ENCODE measurements at regions not wholly inside any gene's neighbourhood (a gene's known extent, or its start where the extent isn't known, plus 50 kb on each side); places are given as distances from the start of the nearest gene placed in this dataset.

DNA sequence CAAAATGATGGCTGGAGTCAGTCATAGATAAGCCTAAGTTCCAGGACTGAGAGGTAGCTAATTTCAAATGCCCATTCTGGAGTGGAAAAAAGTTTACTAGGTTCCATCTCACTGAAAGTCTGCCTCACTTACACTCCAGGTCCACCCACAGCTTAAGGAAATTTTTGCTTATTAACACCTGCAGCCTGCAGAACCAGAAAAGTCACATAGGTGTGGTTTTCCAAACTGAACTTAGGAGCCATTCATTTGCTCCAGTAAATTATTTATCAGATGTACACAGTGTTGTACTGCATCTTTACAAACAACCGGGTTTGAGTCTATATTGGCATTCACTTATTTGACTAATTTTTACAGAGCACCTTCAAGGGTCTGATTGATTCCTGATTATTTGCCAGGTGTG, 157.4 kb upstream of the ARID2 start:
- Histone ChIP-seq H3K9me3 (ENCODE audit: control insufficient read depth, low read length) (no peaks in the 10 kb centered on the region), H3K4me1 (ENCODE audit: control insufficient read depth, insufficient read depth, low read length, poor library complexity, severe bottlenecking) (no peaks in the 10 kb centered on the region), H3K36me3 (ENCODE audit: control insufficient read depth, insufficient read depth, low read length) (no peaks in the 10 kb centered on the region), H3K4me3 (ENCODE audit: extremely low read depth, insufficient read depth, low read length, poor library complexity, severe bottlenecking) (no peak overlapping the region), H3K27ac (ENCODE audit: low read depth, low read length, severe bottlenecking) (no peak overlapping the region)
- WGBS, 2 experiments (ENCODE audit: insufficient coverage in 2 of 2) = 80% methylated on average over 1 of the region's 1 CpG; no CpG with 5 or more reads in 1 of the 2 experiments

DNA sequence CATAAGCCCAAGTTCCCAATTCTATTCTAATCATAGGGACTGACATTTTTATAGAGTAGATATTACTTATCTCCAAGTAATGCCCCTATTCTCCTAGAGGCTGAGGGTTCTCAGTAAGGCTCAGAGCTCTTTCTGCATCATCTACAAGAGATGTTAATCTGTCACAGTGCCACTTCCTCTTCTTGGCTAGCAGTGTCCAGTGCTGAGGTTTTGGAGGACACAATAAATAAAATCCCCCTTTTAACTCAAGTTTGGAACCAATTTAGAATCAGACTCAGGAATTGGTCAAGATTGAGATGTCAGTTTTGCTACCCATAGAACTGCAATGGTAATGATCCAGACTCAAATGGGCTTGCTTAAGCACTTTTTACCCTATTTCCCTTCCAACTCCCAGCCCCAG, 154.1 kb upstream of the ARID2 start:
- no peak overlapping the region for H3K4me3 ChIP-seq (ENCODE audit: extremely low read depth, insufficient read depth, low read length, poor library complexity, severe bottlenecking)
- no peaks in the 10 kb centered on the region for H3K9me3 ChIP-seq (ENCODE audit: control insufficient read depth, low read length)
- H3K36me3 ChIP-seq (ENCODE audit: control insufficient read depth, insufficient read depth, low read length) = no peaks in the 10 kb centered on the region
- H3K4me1 ChIP-seq (ENCODE audit: control insufficient read depth, insufficient read depth, low read length, poor library complexity, severe bottlenecking) = no peaks in the 10 kb centered on the region
- no peak overlapping the region for H3K27ac ChIP-seq (ENCODE audit: low read depth, low read length, severe bottlenecking)

DNA sequence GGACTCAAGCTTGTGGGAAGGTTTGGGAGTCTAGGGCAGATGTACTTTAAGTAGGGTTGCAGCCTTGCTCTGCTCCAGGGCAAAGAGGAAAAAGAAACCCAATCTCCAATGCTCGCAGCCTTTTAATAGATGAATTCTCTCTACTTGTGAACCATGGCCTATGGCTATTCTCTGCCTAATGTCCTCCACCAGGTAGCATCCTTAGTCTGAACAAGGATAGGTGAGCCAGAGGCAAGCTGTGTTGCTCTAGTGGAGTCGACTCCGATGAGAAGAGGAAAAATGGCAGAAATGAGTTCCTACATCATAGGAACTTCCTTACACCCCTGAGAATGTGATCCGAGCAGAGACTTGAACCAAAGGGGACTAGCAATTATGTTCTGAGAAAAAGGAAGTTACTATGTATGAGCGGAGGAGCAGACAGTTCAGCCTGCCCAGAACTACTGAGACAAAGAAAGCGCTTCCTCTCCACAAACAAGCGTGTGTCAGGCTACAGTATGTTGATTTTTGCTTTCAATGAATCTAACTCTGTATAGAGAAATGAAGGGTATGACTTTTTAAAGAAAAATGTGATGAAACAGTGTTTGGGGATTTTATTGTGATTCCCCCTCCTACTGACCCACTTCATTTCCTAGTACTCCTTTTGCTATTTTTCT, 153.6 kb upstream of the ARID2 start:
- H3K27ac ChIP-seq (ENCODE audit: low read depth, low read length, severe bottlenecking) = no peak overlapping the region
- H3K4me1 ChIP-seq (ENCODE audit: control insufficient read depth, insufficient read depth, low read length, poor library complexity, severe bottlenecking) = no peaks in the 10 kb centered on the region
- WGBS, 2 experiments (ENCODE audit: insufficient coverage in 2 of 2) = 100% methylated on average over 3 of the region's 7 CpGs; no CpG with 5 or more reads in 1 of the 2 experiments
- H3K4me3 ChIP-seq (ENCODE audit: extremely low read depth, insufficient read depth, low read length, poor library complexity, severe bottlenecking) = no peak overlapping the region
- H3K36me3 ChIP-seq (ENCODE audit: control insufficient read depth, insufficient read depth, low read length) = no peaks in the 10 kb centered on the region
- no peaks in the 10 kb centered on the region for H3K9me3 ChIP-seq (ENCODE audit: control insufficient read depth, low read length)

DNA sequence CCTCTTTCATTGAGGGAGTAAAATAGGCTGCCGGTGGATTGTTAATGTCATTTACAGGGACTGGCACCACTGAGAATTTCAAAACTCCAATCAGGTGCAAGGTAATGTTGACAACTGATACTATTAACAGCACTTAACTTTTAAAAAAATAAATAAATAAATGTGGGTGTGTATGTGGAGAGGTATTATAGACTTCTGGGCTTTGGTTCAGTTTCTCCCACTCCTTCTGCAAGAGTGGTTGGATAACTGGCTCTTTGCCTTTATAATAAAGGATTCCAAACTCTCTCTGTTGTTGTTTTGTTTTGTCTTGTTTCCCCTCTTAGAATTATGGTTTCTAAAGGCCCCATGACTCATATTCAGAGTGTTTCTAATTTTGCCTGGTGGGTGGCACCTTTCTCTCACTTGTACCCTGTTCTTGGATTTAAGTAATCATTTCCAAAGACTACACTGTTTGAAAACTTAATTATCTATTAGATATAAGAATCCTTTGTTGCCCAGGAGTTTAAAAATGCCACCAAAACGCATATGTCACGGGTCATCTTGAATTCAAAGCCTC, 151.6 kb upstream of the ARID2 start:
- Histone ChIP-seq H3K9me3 (ENCODE audit: control insufficient read depth, low read length) (no peaks in the 10 kb centered on the region), H3K4me1 (ENCODE audit: control insufficient read depth, insufficient read depth, low read length, poor library complexity, severe bottlenecking) (peaks cover 5% of the 10 kb centered on the region), H3K4me3 (ENCODE audit: extremely low read depth, insufficient read depth, low read length, poor library complexity, severe bottlenecking) (no peak overlapping the region), H3K27ac (ENCODE audit: low read depth, low read length, severe bottlenecking) (no peak overlapping the region), H3K36me3 (ENCODE audit: control insufficient read depth, insufficient read depth, low read length) (no peaks in the 10 kb centered on the region)
- no CpG with 5 or more reads among the region's 3 CpGs for WGBS, 2 experiments (ENCODE audit: insufficient coverage in 2 of 2)

DNA sequence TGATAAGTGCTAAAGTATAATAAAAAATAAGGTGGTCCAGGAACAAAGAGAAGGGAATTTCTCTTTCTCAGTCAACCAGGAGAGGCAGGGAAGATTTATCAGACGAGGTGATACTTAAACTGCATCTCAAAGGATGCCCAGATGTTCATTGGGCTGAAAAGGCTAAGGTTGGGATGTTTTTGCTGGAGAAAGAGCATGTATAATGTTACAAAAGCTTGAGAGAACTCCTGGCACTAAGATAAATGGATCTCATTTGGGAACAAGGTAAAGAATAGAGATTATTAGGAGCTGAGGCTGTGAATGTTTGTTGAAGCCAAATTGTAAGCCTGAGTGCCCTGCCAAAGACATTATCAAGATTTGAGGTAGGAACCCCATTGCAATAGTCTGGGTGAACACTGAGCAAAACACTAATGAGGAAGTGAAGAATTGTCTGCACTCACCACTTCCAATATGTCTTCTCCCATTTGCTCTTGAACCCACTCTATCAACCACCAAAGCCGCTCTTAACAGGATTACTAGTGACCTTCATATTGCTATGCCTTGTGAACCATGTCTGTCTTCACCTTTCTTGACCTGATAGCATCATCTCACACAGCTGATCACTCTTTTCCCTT, 149.0 kb upstream of the ARID2 start:
- Histone ChIP-seq H3K36me3 (ENCODE audit: control insufficient read depth, insufficient read depth, low read length) (no peaks in the 10 kb centered on the region), H3K9me3 (ENCODE audit: control insufficient read depth, low read length) (peaks cover 5% of the 10 kb centered on the region), H3K4me3 (ENCODE audit: extremely low read depth, insufficient read depth, low read length, poor library complexity, severe bottlenecking) (no peak overlapping the region), H3K27ac (ENCODE audit: low read depth, low read length, severe bottlenecking) (no peak overlapping the region), H3K4me1 (ENCODE audit: control insufficient read depth, insufficient read depth, low read length, poor library complexity, severe bottlenecking) (peaks cover 9% of the 10 kb centered on the region)
- 70 to 87% methylated on average over 1 to 2 of the region's 2 CpGs for WGBS, 2 experiments (ENCODE audit: insufficient coverage in 2 of 2)

DNA sequence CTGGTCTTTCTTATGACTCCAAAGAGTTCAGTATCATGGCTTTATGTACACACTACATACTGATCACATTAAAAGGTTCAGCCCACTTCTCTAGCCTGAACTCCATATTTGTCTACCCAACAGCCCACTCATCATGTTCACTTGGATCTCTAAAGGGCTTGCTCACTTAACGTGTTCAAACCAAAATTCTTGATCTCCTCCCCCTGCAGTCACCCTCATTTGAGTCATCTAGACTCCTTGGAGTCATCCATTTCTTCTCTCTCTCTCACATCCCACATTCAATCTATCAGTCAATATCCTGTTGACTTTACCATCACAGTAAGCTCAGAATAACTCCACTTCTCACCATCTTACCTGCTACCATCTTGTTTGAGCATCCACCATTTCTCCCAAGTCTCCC, 148.4 kb upstream of the ARID2 start:
- peaks cover 9% of the 10 kb centered on the region for H3K4me1 ChIP-seq (ENCODE audit: control insufficient read depth, insufficient read depth, low read length, poor library complexity, severe bottlenecking)
- H3K4me3 ChIP-seq (ENCODE audit: extremely low read depth, insufficient read depth, low read length, poor library complexity, severe bottlenecking) = no peak overlapping the region
- 88 to 94% methylated on average over 1 of the region's 1 CpG for WGBS, 2 experiments (ENCODE audit: insufficient coverage in 2 of 2)
- no peak overlapping the region for H3K27ac ChIP-seq (ENCODE audit: low read depth, low read length, severe bottlenecking)
- H3K9me3 ChIP-seq (ENCODE audit: control insufficient read depth, low read length) = peaks cover 5% of the 10 kb centered on the region
- no peaks in the 10 kb centered on the region for H3K36me3 ChIP-seq (ENCODE audit: control insufficient read depth, insufficient read depth, low read length)

DNA sequence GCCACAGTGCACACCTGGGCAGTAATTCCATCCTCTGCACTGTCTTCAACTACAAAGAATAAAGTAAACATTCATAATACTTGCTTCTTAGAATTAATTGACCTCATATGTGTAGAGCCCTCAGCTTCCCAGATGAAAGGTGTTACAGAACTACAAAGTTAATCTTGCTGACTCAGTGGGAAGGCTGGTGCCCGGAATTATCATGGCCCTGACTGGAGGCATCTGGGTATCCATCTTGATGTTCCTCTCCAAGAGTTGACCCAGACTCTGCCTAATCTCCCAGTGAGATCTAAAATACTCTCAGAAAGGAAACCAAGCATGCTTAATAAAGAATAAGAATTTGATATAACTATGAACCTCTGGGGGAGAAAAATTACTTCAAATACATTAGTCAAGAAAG, 147.0 kb upstream of the ARID2 start:
- no peak overlapping the region for H3K4me3 ChIP-seq (ENCODE audit: extremely low read depth, insufficient read depth, low read length, poor library complexity, severe bottlenecking)

DNA sequence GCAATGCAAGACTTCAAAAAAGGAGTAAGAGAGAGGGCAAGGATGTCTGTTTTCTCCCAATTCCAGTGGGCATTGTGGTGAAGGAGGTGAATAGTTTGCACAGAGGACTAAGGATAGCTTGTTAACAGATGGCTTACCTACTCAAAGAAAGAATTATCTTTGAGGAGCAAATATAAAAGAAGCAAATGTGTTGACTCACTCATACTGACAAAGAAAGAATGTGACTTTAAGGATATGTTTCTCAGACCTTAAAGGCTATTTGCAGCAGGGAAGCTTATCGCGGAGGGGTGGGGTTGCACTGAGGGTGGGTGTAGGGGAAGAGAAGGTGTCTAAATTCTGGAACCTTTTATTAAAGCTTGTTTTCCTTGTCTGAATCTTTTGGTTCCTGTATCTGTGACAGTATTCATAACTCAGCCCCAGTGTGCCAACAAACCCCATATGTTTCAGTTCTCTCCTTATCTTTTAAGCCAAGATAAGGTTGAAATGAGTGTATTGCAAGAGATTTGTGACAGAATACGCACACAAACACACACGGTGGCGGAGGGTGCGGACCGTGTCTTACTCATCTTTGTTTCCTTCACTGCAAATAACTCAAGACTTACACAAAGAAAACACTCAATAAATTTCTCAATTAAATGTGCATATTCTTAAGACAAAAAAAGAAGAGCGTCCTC, 146.4 kb upstream of the ARID2 start:
- Histone ChIP-seq H3K9me3 (ENCODE audit: control insufficient read depth, low read length) (peaks cover 5% of the 10 kb centered on the region), H3K4me3 (ENCODE audit: extremely low read depth, insufficient read depth, low read length, poor library complexity, severe bottlenecking) (no peak overlapping the region), H3K27ac (ENCODE audit: low read depth, low read length, severe bottlenecking) (no peak overlapping the region), H3K36me3 (ENCODE audit: control insufficient read depth, insufficient read depth, low read length) (no peaks in the 10 kb centered on the region), H3K4me1 (ENCODE audit: control insufficient read depth, insufficient read depth, low read length, poor library complexity, severe bottlenecking) (peaks cover 9% of the 10 kb centered on the region)
- WGBS, 2 experiments (ENCODE audit: insufficient coverage in 2 of 2) = 75 to 94% methylated on average over 2 to 6 of the region's 8 CpGs

More for the DNA sequence above, 147.0 kb upstream of the ARID2 start:
- no peak overlapping the region for H3K27ac ChIP-seq (ENCODE audit: low read depth, low read length, severe bottlenecking)
- H3K36me3 ChIP-seq (ENCODE audit: control insufficient read depth, insufficient read depth, low read length) = no peaks in the 10 kb centered on the region
- peaks cover 9% of the 10 kb centered on the region for H3K4me1 ChIP-seq (ENCODE audit: control insufficient read depth, insufficient read depth, low read length, poor library complexity, severe bottlenecking)
- peaks cover 5% of the 10 kb centered on the region for H3K9me3 ChIP-seq (ENCODE audit: control insufficient read depth, low read length)
- WGBS, 2 experiments (ENCODE audit: insufficient coverage in 2 of 2) = 100% methylated on average over 1 of the region's 1 CpG; no CpG with 5 or more reads in 1 of the 2 experiments

DNA sequence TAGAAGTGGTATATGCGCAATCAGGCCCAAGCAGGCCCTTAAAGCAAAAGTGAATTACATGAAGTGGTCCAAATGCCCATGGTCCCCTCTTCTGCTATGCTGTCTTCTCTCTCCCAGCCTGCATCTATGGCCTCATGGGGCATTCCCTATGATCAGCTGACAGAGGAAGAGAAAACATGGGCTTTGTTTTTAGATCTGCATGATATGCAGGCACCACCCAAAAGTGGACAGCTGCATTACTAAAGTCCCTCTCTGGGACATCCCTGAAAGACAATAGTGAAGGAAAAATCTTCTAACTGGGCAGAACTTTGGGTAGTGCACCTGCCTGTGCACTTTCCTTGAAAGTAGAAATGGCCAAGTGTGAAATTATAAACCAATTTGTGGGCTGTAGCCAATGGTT, 145.2 kb upstream of the ARID2 start:
- no CpG with 5 or more reads among the region's 1 CpG for WGBS, 2 experiments (ENCODE audit: insufficient coverage in 2 of 2)
- Histone ChIP-seq H3K27ac (ENCODE audit: low read depth, low read length, severe bottlenecking) (no peak overlapping the region), H3K9me3 (ENCODE audit: control insufficient read depth, low read length) (peaks cover 5% of the 10 kb centered on the region), H3K4me3 (ENCODE audit: extremely low read depth, insufficient read depth, low read length, poor library complexity, severe bottlenecking) (no peak overlapping the region), H3K36me3 (ENCODE audit: control insufficient read depth, insufficient read depth, low read length) (no peaks in the 10 kb centered on the region), H3K4me1 (ENCODE audit: control insufficient read depth, insufficient read depth, low read length, poor library complexity, severe bottlenecking) (peaks cover 9% of the 10 kb centered on the region)

DNA sequence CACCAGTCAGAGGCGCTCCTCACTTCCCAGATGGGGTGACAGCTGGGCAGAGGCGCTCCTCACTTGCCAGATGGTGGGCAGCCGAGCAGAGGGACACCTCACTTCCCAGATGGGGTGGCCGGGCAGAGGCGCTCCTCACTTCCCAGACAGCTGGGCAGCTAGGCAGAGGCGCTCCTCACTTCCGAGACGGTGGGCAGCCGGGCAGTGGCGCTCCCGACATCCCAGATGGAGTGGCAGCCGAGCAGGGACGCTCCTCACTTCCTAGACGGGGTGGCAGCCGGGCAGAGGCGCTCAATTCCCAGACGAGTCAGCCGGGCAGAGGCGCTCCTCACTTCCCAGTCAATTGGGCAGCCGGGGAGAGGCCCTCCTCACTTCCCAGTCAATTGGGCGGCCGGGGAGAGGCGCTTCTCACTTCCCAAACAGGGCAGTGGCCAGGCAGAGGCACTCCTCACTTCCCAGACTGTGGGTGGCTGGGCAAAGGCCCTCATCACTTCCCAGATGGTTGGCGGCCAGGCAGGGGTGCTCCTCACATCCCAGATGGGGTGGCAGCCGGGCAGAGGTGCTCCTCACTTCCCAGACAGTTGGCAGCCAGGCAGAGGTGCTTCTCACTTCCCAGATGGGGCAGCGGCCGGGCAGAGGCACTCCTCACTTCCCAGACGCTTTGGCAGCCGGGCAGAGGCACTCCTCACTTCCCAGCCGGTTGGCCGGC, 143.8 kb upstream of the ARID2 start:
- H3K9me3 ChIP-seq (ENCODE audit: control insufficient read depth, low read length) = peaks cover 5% of the 10 kb centered on the region
- WGBS, 2 experiments (ENCODE audit: insufficient coverage in 2 of 2) = 92 to 97% methylated on average over 15 to 26 of the region's 31 CpGs
- peaks cover 9% of the 10 kb centered on the region for H3K4me1 ChIP-seq (ENCODE audit: control insufficient read depth, insufficient read depth, low read length, poor library complexity, severe bottlenecking)
- no peak overlapping the region for H3K4me3 ChIP-seq (ENCODE audit: extremely low read depth, insufficient read depth, low read length, poor library complexity, severe bottlenecking)
- no peaks in the 10 kb centered on the region for H3K36me3 ChIP-seq (ENCODE audit: control insufficient read depth, insufficient read depth, low read length)
- H3K27ac ChIP-seq (ENCODE audit: low read depth, low read length, severe bottlenecking) = no peak overlapping the region
